GM12873 (cell line): ENCODE measurements at regions not wholly inside any gene's neighbourhood (a gene's known extent, or its start where the extent isn't known, plus 50 kb on each side); places are given as distances from the start of the nearest gene placed in this dataset.

Experiments used
- CTCF ChIP-seq: IDR thresholded peaks from 2 replicates; pipeline ENCODE4 v1.5.1; 2012; ENCODE audit warnings: low read depth, mild to moderate bottlenecking, moderate library complexity, low read length, control low read depth; ENCODE audit not compliant: insufficient read depth; ENCODE audit errors: missing control alignments

GRCh38 chr4:187312299-187312698 lies 588.6 kb upstream of the FAT1 start:
- no peak for TF ChIP-seq CTCF

- TF ChIP-seq CTCF: no peak
Observed at GRCh38 chr4:187317799-187318198, 594.1 kb upstream of the FAT1 start.

- no peak for TF ChIP-seq CTCF
Observed at GRCh38 chr4:187321711-187322110, 598.1 kb upstream of the FAT1 start.

GRCh38 chr4:187332141-187332540 lies 608.5 kb upstream of the FAT1 start:
- no peak for TF ChIP-seq CTCF

GRCh38 chr4:187333151-187333550 lies 609.5 kb upstream of the FAT1 start:
- no peak for TF ChIP-seq CTCF

- no peak for TF ChIP-seq CTCF
Observed at GRCh38 chr4:187335339-187335738, 611.7 kb upstream of the FAT1 start.

GRCh38 chr4:187354740-187355139 lies 631.1 kb upstream of the FAT1 start:
- TF ChIP-seq CTCF: no peak

GRCh38 chr4:187357045-187357643 lies 633.5 kb upstream of the FAT1 start:
- TF ChIP-seq CTCF: no peak
